GM23338 (cell line): ENCODE measurements at regions not wholly inside any gene's neighbourhood (a gene's known extent, or its start where the extent isn't known, plus 50 kb on each side); places are given as distances from the start of the nearest gene placed in this dataset.

Experiments
- POLR2AphosphoS5 ChIP-seq: IDR thresholded peaks from 2 replicates; pipeline ENCODE4 v1.6.1; 2016; ENCODE audit warnings: antibody characterized with exemption, low read depth
- TF ChIP-seq, protein P1 (sequence below), 2 experiments: fragments of 200-600 bp in 1 of 2; sonication (generic) in 1 of 2; conservative IDR thresholded peaks; 2 replicates each; pipeline versions ENCODE4 v1.5.1 to v1.6.1; 2016 to 2017; ENCODE audit warnings: antibody characterized with exemption in 2 of 2, low read depth in 2 of 2, mild to moderate bottlenecking in 2 of 2, moderate library complexity in 1 of 2

DNA sequence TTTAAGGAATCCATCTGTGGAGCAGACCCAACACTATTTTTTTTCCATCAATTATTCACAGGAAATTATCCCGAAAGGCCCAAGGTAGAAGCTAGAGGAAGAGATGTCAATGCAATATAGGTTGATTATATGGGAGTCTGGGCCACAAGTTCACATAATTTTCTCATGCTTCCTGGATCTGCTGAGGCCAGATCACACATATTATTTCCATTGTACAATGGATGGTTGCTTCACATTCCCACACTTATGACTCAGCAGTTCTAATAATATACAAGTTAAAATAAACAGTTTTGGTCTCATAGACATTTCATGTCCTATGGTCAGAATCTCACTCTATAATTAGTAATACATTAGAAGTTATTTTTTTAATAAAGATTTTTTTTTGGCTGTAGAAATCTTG is 66.0 kb upstream of the PTPRD start:
- TF ChIP-seq, protein P1, sequence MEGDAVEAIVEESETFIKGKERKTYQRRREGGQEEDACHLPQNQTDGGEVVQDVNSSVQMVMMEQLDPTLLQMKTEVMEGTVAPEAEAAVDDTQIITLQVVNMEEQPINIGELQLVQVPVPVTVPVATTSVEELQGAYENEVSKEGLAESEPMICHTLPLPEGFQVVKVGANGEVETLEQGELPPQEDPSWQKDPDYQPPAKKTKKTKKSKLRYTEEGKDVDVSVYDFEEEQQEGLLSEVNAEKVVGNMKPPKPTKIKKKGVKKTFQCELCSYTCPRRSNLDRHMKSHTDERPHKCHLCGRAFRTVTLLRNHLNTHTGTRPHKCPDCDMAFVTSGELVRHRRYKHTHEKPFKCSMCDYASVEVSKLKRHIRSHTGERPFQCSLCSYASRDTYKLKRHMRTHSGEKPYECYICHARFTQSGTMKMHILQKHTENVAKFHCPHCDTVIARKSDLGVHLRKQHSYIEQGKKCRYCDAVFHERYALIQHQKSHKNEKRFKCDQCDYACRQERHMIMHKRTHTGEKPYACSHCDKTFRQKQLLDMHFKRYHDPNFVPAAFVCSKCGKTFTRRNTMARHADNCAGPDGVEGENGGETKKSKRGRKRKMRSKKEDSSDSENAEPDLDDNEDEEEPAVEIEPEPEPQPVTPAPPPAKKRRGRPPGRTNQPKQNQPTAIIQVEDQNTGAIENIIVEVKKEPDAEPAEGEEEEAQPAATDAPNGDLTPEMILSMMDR (conservative IDR thresholded peaks at IDR 0.05; ENCODE audit: low read depth in 2 of 2) = no peak
- TF ChIP-seq POLR2AphosphoS5 = no peak
